CD4-positive, CD25-positive, alpha-beta regulatory T cell (primary cell): ENCODE measurements at regions not wholly inside any gene's neighbourhood (a gene's known extent, or its start where the extent isn't known, plus 50 kb on each side); places are given as distances from the start of the nearest gene placed in this dataset.

Experiments
- ATAC-seq, 2 donors: fragments of 150-1000 bp; cut with Tn5 transposase; one replicate each; pipeline ENCODE4 v1.10.0; 2021; ENCODE audit warnings: low read depth in 2 of 2, moderate number of reproducible peaks in 2 of 2, moderate library complexity in 1 of 2
- DNase-seq, 3 donors: peaks; one replicate each; pipeline versions ENCODE4 v3.0.0 to v3.0.0-alpha.2; 2012 to 2022; ENCODE audit warnings: mixed read lengths in 1 of 3
- H3K27ac ChIP-seq: one replicate; pipeline ENCODE4 v1.7.0; 2013; ENCODE audit warnings: mild to moderate bottlenecking, low read length; ENCODE audit not compliant: insufficient read depth, poor library complexity, severe bottlenecking
- H3K27me3 ChIP-seq: one replicate; pipeline ENCODE4 v1.7.0; 2013; ENCODE audit warnings: low read length; ENCODE audit not compliant: control insufficient read depth, insufficient read depth
- H3K36me3 ChIP-seq: one replicate; pipeline ENCODE4 v1.7.0; 2013; ENCODE audit warnings: mild to moderate bottlenecking, low read length, moderate library complexity; ENCODE audit not compliant: control insufficient read depth, insufficient read depth
- H3K4me1 ChIP-seq: 2 replicates; pipeline ENCODE4 v1.7.0; 2013; ENCODE audit warnings: mild to moderate bottlenecking, low read length; ENCODE audit not compliant: insufficient read depth, control insufficient read depth, poor library complexity, severe bottlenecking
- H3K4me3 ChIP-seq: one replicate; pipeline ENCODE4 v1.7.0; 2013; ENCODE audit warnings: low read depth, mild to moderate bottlenecking, low read length, moderate library complexity
- H3K9me3 ChIP-seq, 2 experiments: 1 replicate in 1 of 2; 2 replicates in 1 of 2; pipeline ENCODE4 v1.7.0; 2013; ENCODE audit warnings: low read length in 2 of 2, mild to moderate bottlenecking in 1 of 2, moderate library complexity in 1 of 2; ENCODE audit not compliant: control insufficient read depth in 2 of 2
- H3K27ac Mint-ChIP-seq, 3 donors: one replicate each; pipeline ENCODE4 v1.8.0; 2020 to 2022; ENCODE audit warnings: mild to moderate bottlenecking in 3 of 3, mixed read lengths in 3 of 3, moderate library complexity in 2 of 3
- H3K27me3 Mint-ChIP-seq: one replicate; pipeline ENCODE4 v1.8.0; 2022; ENCODE audit warnings: mild to moderate bottlenecking, mixed read lengths
- H3K36me3 Mint-ChIP-seq: one replicate; pipeline ENCODE4 v1.8.0; 2020; ENCODE audit warnings: mixed read lengths
- H3K4me1 Mint-ChIP-seq, 4 donors: one replicate each; pipeline ENCODE4 v1.8.0; 2020 to 2022; ENCODE audit warnings: mixed read lengths in 4 of 4, mild to moderate bottlenecking in 1 of 4
- H3K4me3 Mint-ChIP-seq, 4 donors: one replicate each; pipeline ENCODE4 v1.8.0; 2020 to 2022; ENCODE audit warnings: mild to moderate bottlenecking in 4 of 4, mixed read lengths in 4 of 4, moderate library complexity in 3 of 4
- H3K9me3 Mint-ChIP-seq, 7 donors: one replicate each; pipeline ENCODE4 v1.8.0; 2020 to 2022; ENCODE audit warnings: mixed read lengths in 7 of 7, mild to moderate bottlenecking in 3 of 7, moderate library complexity in 2 of 7

GRCh38 chr5:102690910-102691309, 64.2 kb upstream of the PAM start:
- Histone ChIP-seq H3K27ac (no peak overlapping the region), H3K4me1 (no peaks in the 10 kb centered on the region), H3K27me3 (peaks cover 2% of the 10 kb centered on the region), H3K9me3 (no peaks in the 10 kb centered on the region), H3K4me3 (no peak overlapping the region), H3K36me3 (no peaks in the 10 kb centered on the region)
- DNase-seq (no peak), ATAC-seq (no peak)
- no peak overlapping the region for H3K27ac Mint-ChIP-seq
- peaks cover 0 to 3% (median 0%) of the 10 kb centered on the region in 7 donors for H3K9me3 Mint-ChIP-seq
- H3K4me1 Mint-ChIP-seq = no peaks in the 10 kb centered on the region
- H3K27me3 Mint-ChIP-seq = peaks cover 10% of the 10 kb centered on the region
- no peak overlapping the region for H3K4me3 Mint-ChIP-seq
- no peaks in the 10 kb centered on the region for H3K36me3 Mint-ChIP-seq

DNA sequence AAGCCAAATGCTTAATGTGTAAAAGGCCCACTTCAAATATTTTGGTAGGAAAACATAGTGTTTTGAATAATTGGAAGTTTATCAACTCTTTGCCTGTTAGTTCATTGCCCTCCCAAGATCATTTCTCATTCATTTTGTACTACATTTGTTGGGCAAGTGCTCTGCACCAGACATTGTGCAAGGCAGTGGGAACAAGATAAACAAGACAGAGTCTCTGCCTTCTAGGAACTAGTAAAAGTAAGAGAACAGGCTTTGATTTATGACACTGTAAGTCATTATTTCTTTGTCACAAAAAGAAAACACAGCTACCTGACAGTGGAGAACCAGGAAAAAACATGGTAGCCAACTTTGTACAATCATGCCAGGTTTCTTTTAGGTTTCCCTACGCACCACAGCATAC, 63.7 kb upstream of the PAM start:
- Mint-ChIP-seq H3K4me3 (no peak overlapping the region), H3K36me3 (no peaks in the 10 kb centered on the region), H3K9me3 (peaks cover 0 to 3% (median 0%) of the 10 kb centered on the region in 7 donors), H3K27me3 (peaks cover 10% of the 10 kb centered on the region), H3K4me1 (no peaks in the 10 kb centered on the region), H3K27ac (no peak overlapping the region)
- Histone ChIP-seq H3K27me3 (peaks cover 2% of the 10 kb centered on the region), H3K27ac (no peak overlapping the region), H3K36me3 (no peaks in the 10 kb centered on the region), H3K4me3 (no peak overlapping the region), H3K4me1 (no peaks in the 10 kb centered on the region), H3K9me3 (no peaks in the 10 kb centered on the region)
- DNase-seq (no peak), ATAC-seq (no peak)

DNA sequence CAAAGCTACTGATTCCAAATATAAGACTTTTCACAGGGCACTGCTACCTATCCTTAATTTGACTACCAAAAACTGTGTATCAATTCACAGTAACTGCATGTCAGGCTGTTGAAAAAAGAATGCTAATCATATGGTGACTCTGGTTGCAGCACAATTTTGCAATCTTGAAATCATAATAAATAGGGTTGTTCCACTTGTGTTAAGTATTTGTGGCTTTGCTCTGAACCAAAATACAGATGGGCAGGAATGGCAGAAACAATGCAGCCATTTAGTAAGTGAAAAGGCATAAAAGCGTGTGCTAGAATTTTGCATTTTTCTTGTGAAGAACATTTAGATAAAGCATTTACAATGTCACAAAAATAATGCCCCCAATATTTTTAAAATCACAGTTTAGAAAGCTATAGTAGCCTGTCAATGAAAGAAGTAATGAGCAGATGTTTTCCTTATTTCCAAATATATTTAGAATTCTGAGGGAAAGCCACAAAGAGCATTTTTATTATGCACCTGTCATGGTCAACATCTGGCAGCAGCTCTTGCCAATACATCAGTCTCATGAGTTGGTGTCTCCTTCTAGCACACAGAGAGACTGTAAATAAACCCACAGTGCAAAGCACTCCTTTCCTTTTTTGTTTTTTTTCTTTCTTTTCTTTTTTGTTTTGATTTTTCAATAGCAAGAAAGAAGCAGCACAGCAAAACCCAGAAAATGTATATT, 54.8 kb upstream of the PAM start:
- Mint-ChIP-seq H3K4me3 (no peak overlapping the region), H3K36me3 (no peaks in the 10 kb centered on the region), H3K4me1 (no peaks in the 10 kb centered on the region), H3K27ac (no peak overlapping the region), H3K27me3 (peaks cover 5% of the 10 kb centered on the region), H3K9me3 (peaks cover 0 to 1% (median 0%) of the 10 kb centered on the region in 7 donors)
- ATAC-seq (no peak), DNase-seq (no peak)
- Histone ChIP-seq H3K27me3 (no peaks in the 10 kb centered on the region), H3K27ac (no peak overlapping the region), H3K4me1 (no peaks in the 10 kb centered on the region), H3K36me3 (no peaks in the 10 kb centered on the region), H3K9me3 (no peaks in the 10 kb centered on the region), H3K4me3 (no peak overlapping the region)

- Mint-ChIP-seq H3K36me3 (no peaks in the 10 kb centered on the region), H3K27ac (no peak overlapping the region), H3K4me3 (no peak overlapping the region), H3K9me3 (peaks cover 0 to 1% (median 0%) of the 10 kb centered on the region in 7 donors), H3K27me3 (peaks cover 5% of the 10 kb centered on the region), H3K4me1 (no peaks in the 10 kb centered on the region)
- no peak overlapping the region for H3K27ac ChIP-seq
- no peak for ATAC-seq
- no peaks in the 10 kb centered on the region for H3K36me3 ChIP-seq
- DNase-seq = no peak
- H3K27me3 ChIP-seq = no peaks in the 10 kb centered on the region
- H3K9me3 ChIP-seq = no peaks in the 10 kb centered on the region
- no peak overlapping the region for H3K4me3 ChIP-seq
- H3K4me1 ChIP-seq = no peaks in the 10 kb centered on the region
Observed at GRCh38 chr5:102700916-102701315, 54.2 kb upstream of the PAM start.

DNA sequence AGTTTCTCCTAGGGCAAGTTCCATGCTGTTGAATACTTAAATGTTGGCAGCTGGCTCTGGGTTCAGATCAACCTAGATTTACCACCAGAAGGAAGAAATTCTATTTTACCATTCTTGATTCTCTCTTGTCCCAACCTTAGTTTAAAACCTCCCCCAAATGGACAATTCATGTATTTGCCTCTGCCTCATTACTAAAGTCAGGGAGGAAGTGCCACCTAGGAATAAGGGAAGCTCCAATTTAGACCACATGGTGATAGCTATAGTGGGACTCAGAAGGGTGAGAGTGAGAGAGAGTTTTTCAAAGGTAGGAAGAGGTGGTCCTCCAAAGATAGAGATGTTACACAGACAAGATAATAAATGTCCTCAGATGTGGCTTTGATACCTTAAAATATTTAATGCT, 53.4 kb upstream of the PAM start:
- Histone ChIP-seq H3K27ac (no peak overlapping the region), H3K9me3 (no peaks in the 10 kb centered on the region), H3K4me1 (no peaks in the 10 kb centered on the region), H3K36me3 (no peaks in the 10 kb centered on the region), H3K27me3 (no peaks in the 10 kb centered on the region), H3K4me3 (no peak overlapping the region)
- DNase-seq (no peak), ATAC-seq (no peak)
- H3K9me3 Mint-ChIP-seq = peaks cover 0 to 1% (median 0%) of the 10 kb centered on the region in 7 donors
- H3K27ac Mint-ChIP-seq = no peak overlapping the region
- no peaks in the 10 kb centered on the region for H3K36me3 Mint-ChIP-seq
- peaks cover 5% of the 10 kb centered on the region for H3K27me3 Mint-ChIP-seq
- H3K4me3 Mint-ChIP-seq = no peak overlapping the region
- H3K4me1 Mint-ChIP-seq = no peaks in the 10 kb centered on the region
